ENCODE measurements at regions not wholly inside any gene's neighbourhood (a gene's known extent, or its start where the extent isn't known, plus 50 kb on each side); places are given as distances from the start of the nearest gene placed in this dataset.

DNA sequence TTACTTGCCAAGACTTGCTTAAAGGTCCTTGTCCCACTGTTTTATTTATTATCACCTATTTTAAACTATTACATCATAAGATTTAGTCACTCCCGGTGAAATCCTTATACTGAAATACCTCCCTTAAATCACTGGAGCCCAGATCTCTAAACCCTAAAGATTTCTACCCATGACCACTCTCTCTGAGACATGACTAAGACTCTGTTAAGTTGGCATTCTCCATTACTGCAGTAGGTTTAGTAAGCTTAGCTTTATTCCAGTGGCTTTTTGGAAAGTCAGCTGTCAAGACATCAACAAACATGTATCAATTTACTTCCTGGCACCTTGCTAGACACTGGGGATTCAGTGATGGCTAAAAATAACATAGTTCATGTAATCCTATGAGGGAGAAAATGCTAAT lies 874.2 kb downstream of the KCNMA1 start:
- no peak overlapping the region for H3K4me3 ChIP-seq (replicated peaks; ENCODE audit: low read depth, low read length)
- no peak for DNase-seq (ENCODE audit: extremely low read depth, low read depth)
- no peak for TF ChIP-seq CTCF (IDR thresholded peaks at IDR 0.05; ENCODE audit: low read depth, low read length, missing control alignments)

- no peak overlapping the region for H3K4me3 ChIP-seq (replicated peaks; ENCODE audit: low read depth, low read length)
- no peak for TF ChIP-seq CTCF (IDR thresholded peaks at IDR 0.05; ENCODE audit: low read depth, low read length, missing control alignments)
- DNase-seq (ENCODE audit: extremely low read depth, low read depth), result no peak
Measured at GRCh38 chr10:76759681-76760080, 877.9 kb downstream of the KCNMA1 start.

GRCh38 chr10:76743169-76743568 lies 894.4 kb downstream of the KCNMA1 start:
- DNase-seq (ENCODE audit: extremely low read depth, low read depth), result no peak
- no peak for TF ChIP-seq CTCF (IDR thresholded peaks at IDR 0.05; ENCODE audit: low read depth, low read length, missing control alignments)
- H3K4me3 ChIP-seq (replicated peaks; ENCODE audit: low read depth, low read length), result no peak overlapping the region

GRCh38 chr10:76740514-76740913 lies 897.1 kb downstream of the KCNMA1 start:
- DNase-seq (ENCODE audit: extremely low read depth, low read depth), result no peak
- H3K4me3 ChIP-seq (replicated peaks; ENCODE audit: low read depth, low read length), result no peak overlapping the region
- no peak for TF ChIP-seq CTCF (IDR thresholded peaks at IDR 0.05; ENCODE audit: low read depth, low read length, missing control alignments)

DNA sequence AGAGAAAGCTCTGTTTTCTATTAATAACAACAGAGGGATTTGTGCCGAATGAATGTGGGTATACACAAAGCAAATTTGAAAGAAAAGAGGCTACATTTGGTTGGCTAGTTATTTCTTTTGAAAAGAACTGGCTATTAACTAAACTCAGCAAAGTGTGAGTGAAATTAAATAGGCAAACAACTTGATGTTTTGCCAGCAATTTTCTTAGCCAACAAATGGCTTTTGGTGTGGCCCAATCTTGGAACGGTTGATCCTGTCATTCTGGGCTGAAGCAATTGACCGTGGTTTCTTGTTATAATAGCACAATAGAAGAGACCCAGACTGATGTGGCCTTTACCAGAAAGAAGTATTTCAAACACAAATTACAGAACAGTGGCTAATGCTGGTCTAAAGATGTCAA lies 898.6 kb downstream of the KCNMA1 start:
- TF ChIP-seq CTCF (IDR thresholded peaks at IDR 0.05; ENCODE audit: low read depth, low read length, missing control alignments), result no peak
- no peak for DNase-seq (ENCODE audit: extremely low read depth, low read depth)

DNA sequence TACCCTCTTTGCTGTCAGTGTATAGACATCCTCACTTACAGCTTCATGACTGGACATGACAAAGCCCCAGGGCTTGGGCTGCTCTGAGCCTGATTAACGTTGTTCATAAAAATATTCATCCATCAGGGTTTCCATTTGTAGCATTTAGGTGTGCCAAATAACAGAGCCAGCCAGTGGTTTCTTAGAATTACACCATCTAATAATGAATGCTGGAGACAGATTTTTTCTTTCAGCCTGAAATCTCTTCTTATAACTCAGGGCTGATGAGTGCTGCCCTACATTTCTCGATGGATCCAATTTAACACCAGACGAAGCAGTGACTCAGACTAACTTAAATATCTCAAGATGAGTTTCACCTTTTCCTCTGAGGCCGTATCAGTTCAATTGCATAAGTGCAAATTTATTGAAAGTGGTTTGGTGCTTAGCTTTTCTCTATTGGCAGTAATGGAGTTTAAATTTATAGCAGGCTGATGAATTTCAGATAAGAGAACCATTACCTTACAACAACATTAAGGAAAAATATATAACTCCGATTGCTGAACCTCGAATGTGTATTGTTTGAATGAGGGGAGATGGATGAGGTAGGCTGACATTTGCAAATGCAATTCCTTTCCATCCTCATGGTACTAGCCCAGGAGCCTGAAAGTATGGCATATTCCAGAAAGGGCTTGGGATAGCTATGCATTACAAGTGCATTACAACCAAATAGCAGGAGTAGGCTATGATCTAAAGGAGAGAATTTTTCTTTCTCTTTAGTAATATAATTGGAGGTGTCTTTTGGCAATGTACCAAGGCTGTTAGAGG lies 900.6 kb downstream of the KCNMA1 start:
- no peak for DNase-seq (ENCODE audit: extremely low read depth, low read depth)
- no peak for TF ChIP-seq CTCF (IDR thresholded peaks at IDR 0.05; ENCODE audit: low read depth, low read length, missing control alignments)
- H3K4me3 ChIP-seq (replicated peaks; ENCODE audit: low read depth, low read length), result no peak overlapping the region

More for the DNA sequence above, 898.6 kb downstream of the KCNMA1 start:
- no peak overlapping the region for H3K4me3 ChIP-seq (replicated peaks; ENCODE audit: low read depth, low read length)

- no peak overlapping the region for H3K4me3 ChIP-seq (replicated peaks; ENCODE audit: low read depth, low read length)
- TF ChIP-seq CTCF (IDR thresholded peaks at IDR 0.05; ENCODE audit: low read depth, low read length, missing control alignments), result no peak
- DNase-seq (ENCODE audit: extremely low read depth, low read depth), result no peak
Measured at GRCh38 chr10:76736392-76736791, 901.2 kb downstream of the KCNMA1 start.

Measured in HFF-Myc (cell line).